Hepatocyte (in vitro differentiated cells): ENCODE measurements at regions not wholly inside any gene's neighbourhood (a gene's known extent, or its start where the extent isn't known, plus 50 kb on each side); places are given as distances from the start of the nearest gene placed in this dataset.

ENCODE experiments used
- CTCF ChIP-seq: fragments of 200-600 bp; sonication (generic); IDR thresholded peaks from 2 replicates; pipeline ENCODE4 v1.5.1; 2016; ENCODE audit warnings: antibody characterized with exemption, mild to moderate bottlenecking; ENCODE audit not compliant: poor library complexity
- EZH2 ChIP-seq: fragments of 200-600 bp; sonication (generic); IDR thresholded peaks from 2 replicates; pipeline ENCODE4 v1.6.1; 2016; ENCODE audit warnings: antibody characterized with exemption, mild to moderate bottlenecking, borderline replicate concordance
- EZH2phosphoT487 ChIP-seq: fragments of 200-600 bp; sonication (generic); IDR thresholded peaks from one replicate; pipeline ENCODE4 v1.6.1; 2018; ENCODE audit warnings: antibody characterized with exemption, mild to moderate bottlenecking, low read depth, moderate library complexity; ENCODE audit not compliant: unreplicated experiment, severe bottlenecking

GRCh38 chr17:83175822-83176622 is 96.6 kb downstream of the METRNL start:
- TF ChIP-seq CTCF (no peak), EZH2phosphoT487 (no peak), EZH2 (no peak)
